Mucosa of gallbladder (tissue), 1 donor: ENCODE measurements at regions not wholly inside any gene's neighbourhood (a gene's known extent, or its start where the extent isn't known, plus 50 kb on each side); places are given as distances from the start of the nearest gene placed in this dataset.

Source experiments
- DNase-seq: peaks from one replicate; pipeline ENCODE4 v3.0.0-alpha.2; 2020; ENCODE audit warnings: low spot score
- donor health status: DM: no; HTN: no; CAD: no.

DNA sequence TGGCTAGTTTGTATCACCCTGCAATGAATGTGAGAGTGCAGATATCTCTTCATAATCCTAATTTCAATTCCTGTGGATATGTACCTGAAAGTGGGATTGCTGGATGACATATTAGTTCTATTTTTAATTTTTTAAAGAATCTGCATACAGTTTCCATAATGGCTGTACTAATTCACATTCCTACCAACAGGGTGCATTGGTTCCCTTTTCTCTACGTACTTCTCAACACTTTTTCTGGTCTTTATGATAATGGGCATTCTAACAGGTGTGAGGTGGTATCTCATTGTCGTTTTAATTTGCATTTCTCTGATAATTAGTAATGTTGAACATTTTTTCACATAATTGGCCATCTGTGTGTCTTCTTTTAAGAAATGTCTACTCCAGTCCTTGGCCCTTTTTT, 927.5 kb downstream of the DTWD2 start:
- no peak for DNase-seq

- no peak for DNase-seq
These were observed 935.8 kb downstream of the DTWD2 start for GRCh38 chr5:118052503-118052902.

DNA sequence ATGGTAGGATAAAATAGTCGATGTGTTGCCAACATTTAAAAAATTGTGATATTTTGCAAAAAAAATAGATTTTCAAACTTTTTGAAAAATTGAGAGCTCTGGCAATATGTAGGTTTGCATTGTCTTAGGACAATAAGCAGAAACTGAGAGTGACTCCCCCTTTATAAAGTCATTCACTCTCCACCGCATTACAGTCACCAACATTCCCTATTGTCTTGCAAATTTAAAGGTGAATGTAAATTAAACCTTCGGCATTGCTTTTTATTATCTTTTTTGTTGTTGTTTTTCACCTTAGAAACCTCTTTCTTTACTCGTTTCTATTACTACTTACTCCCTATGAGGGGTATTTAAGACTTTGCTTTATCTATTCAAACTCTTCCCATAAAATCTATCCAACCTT, 944.2 kb downstream of the DTWD2 start:
- no peak for DNase-seq

GRCh38 chr5:118043531-118043930, 944.8 kb downstream of the DTWD2 start:
- DNase-seq: no peak

DNA sequence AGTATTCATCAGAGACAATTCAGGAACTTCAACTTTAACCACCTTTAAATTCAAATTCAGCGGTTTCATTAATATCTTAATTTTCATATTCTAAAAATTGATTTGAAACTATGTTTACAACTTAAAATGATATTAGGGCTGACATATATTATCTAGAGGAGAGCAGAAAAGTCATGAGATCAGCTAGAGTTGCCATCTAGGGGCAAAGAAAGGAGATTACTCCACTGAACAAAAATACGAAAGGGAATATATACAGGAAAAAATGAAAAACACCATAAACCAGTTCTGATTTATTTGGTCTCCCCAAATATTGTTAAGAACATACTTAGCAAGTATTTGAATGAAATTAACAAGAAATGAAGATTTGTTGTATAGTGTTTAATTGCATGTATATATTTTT, 946.3 kb downstream of the DTWD2 start:
- DNase-seq: no peak

GRCh38 chr5:118040496-118040895, 947.9 kb downstream of the DTWD2 start:
- DNase-seq: no peak

DNA sequence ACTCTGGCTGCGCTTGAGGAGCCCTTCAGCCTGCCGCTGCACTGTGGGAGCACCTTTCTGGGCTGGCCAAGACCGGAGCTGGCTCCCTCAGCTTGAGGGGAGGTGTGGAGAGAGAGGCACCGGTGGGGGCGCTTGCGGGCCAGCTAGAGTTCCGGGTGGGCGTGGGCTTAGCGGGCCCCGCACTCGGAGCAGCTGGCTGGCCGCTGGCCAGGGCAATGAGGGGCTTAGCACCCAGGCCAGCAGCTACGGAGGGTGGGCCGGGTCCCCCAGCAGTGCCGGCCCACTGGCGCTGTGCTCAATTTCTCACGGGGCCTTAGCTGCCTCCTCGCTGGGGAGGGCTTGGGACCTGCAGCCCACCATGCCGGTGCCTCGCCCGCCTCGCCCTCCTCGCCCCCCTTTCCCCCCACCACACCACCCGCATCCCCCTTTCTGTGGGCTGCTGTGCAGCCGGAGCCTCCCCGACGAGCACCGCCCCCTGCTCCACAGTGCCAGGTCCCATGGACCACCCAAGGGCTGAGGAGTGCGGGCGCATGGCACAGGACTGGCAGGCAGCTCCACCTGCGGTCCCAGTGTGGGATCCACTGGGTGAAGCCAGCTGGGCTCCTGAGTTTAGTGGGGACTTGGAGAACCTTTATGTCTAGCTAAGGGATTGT, 954.5 kb downstream of the DTWD2 start:
- DNase-seq: no peak

GRCh38 chr5:118029807-118030206, 958.5 kb downstream of the DTWD2 start:
- no peak for DNase-seq

GRCh38 chr5:118022062-118022461, 966.3 kb downstream of the DTWD2 start:
- no peak for DNase-seq

DNA sequence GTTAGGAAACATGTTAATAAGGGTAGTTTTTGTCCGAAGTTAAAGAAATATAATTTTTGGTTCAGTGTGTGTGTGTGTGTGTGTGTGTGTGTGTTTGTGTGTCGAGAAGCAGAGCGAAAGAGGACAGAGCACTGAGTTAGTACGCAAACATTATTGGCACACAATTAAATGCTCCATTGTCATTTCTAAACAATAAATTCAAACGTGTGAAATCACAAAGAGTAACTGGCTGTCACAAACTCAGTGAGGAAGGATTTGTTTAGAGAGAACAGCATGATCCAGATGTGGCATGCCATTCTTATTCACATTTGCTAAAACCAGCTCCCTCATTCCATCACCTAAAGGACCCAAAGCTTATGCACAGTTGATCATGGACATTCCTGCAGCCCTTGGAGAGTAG, 970.8 kb downstream of the DTWD2 start:
- DNase-seq: no peak

GRCh38 chr5:118016396-118016795, 972.0 kb downstream of the DTWD2 start:
- no peak for DNase-seq

DNA sequence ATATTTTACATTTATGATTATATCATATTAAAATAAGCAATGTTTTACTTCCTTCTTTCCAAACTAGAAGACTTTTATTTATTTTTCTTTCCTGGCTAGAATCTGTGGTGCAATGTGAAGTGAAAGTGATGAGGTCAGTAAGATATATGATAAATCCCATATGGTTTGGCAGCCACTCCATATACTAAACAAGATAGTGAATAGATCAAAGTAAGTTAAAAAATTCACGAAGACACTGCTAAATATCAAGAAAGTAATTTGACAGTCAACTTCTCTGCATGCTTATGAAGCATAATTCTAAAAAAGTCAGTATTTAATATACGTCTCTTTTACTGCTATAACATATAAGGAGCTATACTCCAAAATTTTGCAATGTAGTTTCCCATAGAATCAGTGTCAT, 972.8 kb downstream of the DTWD2 start:
- DNase-seq: no peak

GRCh38 chr5:118009741-118010297, 978.5 kb downstream of the DTWD2 start:
- no peak for DNase-seq

DNA sequence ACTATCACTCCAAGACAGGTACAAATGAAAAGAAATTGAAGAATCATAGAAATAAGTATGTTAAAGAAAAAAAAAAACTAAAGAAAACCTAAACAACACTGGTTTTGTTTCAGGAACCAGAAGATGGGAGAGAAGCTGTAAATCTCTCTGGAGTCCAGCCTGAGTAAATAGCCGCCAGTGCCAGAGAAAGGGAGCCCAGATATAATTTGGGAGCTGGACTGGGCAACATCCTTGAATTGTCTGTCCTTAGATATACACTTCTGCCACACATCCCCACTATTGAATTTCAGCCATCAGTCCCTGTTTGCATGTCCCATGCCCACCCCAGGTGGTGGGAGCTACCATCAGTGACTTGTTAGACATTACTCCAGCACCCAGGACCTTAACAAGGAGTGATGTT, 979.6 kb downstream of the DTWD2 start:
- no peak for DNase-seq

DNA sequence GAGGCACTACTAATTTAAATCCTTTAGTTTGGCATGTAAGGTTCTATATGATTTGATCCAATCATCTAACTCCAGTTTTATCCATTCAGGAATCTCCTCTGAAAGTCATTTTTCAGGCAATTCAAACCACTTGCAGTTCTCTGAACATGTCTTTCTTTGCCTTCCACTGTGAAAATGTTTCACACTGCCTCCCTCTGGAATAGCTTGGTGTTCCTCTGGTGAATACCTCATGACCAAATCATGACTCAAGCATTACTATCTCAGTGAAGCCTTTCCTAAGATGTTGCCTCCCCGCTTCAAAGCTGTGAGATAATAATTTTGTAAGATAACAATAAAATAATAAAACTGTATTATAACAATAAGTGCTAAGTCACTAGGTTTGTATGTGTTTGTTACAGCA, 981.1 kb downstream of the DTWD2 start:
- no peak for DNase-seq

- DNase-seq: no peak
These were observed 982.1 kb downstream of the DTWD2 start for GRCh38 chr5:118006219-118006618.

DNA sequence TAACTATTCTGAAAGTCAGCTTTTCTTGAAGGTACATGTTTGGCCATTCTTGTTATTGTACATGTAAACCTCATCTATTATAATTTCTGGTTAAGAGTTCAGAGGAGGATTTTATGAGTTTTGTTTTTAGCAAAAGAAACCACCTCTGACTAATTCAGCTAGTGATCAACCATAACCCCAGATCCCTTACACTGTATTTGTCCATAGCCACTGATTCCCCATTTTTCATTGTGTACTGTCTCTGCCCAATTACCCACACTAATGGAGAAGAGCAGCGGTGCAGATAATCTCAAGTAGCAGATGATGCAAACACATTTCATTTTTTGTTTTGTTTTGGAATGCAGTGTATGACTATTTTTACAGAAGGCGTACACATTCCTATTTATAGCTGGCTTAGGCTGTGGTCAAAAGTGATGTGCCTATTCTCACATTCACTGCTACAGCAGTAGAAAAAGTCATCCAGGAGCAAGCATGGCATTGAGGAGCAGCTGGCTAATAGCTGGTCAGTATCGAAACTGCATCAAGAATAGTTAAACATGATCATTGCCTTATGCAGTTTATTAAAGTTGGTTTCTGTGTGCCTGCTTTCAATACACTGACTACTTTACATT, 988.3 kb downstream of the DTWD2 start:
- DNase-seq: no peak

DNA sequence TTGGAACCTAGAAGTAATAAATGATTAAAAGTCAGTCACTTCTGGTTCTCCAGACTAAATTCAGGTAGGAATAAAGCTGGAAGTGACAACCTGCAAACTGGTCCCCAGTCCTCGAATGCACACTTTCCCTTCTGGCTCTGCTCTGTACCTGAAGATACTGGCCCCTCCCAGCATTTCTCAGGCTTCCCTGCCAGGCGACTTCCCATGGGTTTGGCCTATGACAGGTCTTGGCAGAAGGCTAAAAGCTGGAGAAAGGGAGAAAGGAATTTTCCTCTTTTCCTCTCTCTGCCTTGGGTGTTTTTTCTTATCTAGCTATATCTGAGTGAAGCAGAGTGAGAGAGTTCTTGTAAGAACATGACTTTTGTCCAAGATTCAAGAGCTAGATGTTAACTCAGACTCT, 1005.7 kb downstream of the DTWD2 start:
- no peak for DNase-seq

DNA sequence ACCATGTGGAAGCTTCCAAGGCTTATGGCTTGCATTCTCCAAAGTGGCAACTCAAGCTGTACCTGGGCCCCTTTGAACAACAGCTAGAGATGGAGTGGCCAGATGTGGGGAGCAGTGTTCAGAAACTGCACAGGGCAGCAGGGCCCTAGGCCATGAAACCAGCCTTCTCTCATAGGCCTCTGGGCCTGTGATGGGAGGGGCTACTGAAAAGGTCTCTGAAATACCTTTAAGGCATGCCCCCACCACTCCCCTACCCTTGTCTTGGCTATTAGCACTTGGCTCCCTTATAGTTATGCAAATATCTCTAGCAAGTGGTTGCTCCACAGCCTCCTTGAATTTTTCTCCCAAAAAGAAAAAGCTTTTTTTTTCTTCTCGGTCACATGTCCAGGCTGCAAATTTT, 1014.6 kb downstream of the DTWD2 start:
- DNase-seq: no peak

DNA sequence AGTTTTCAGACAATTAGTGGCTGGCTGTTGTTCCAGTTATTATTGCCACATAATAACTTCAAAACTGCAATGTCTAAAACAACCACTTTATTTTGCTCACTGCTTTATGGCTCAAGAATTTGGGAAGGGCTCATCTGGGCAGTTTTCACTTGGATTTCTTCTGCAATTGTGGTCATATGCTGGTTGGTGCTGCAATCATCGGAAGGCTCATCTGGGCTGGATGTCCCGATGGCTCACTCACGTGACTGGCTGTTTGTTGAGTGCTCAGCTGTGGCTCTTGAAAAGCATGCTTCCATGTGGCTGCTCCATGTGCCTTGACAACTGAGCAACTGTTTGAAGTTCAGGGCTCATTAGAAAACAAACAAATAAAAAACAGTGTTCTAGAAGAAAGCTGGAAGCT, 1032.5 kb downstream of the DTWD2 start:
- DNase-seq: no peak

GRCh38 chr5:117954331-117954730, 1034.0 kb downstream of the DTWD2 start:
- DNase-seq: no peak

- DNase-seq: no peak
These were observed 1035.1 kb downstream of the DTWD2 start for GRCh38 chr5:117953272-117953671.

DNA sequence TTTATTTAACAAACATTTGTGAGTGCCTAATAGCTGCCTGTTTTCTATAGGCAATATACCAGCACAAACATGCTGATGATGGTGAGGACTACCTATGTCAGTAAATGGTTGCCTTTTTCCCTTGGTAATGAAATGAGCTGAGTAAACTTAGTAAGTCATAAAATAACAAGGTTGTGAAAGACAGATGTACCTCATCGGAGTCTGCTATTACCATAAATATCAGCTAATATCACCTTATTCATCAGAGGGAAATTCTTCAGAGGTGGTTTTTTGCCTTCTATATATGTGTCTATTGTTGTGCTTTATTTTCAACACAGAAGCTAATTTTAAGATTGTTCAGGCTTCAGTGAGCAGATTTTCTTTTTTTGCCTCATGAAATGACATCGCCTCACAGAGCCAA, 1040.5 kb downstream of the DTWD2 start:
- DNase-seq: no peak

DNA sequence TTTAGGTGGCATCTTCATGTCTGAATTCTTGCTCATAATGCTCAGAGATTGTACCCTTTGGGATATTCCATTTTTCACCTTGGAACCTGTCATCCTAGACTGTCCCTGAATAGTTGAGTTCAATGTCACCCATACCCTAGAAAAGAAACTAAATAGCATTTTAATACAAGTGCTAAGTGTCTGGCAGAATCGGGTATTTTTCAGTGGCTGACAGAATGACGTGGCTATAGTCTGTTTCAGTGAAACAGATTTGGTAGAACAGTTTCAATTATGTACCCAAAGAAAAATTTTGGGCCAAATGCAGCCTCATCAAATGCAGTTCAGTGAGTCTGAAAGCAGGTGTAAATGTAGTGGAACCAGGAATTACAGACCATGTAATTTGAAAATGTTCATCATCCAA, 1041.2 kb downstream of the DTWD2 start:
- DNase-seq: no peak
